ENCODE measurements at regions not wholly inside any gene's neighbourhood (a gene's known extent, or its start where the extent isn't known, plus 50 kb on each side); places are given as distances from the start of the nearest gene placed in this dataset.

DNA sequence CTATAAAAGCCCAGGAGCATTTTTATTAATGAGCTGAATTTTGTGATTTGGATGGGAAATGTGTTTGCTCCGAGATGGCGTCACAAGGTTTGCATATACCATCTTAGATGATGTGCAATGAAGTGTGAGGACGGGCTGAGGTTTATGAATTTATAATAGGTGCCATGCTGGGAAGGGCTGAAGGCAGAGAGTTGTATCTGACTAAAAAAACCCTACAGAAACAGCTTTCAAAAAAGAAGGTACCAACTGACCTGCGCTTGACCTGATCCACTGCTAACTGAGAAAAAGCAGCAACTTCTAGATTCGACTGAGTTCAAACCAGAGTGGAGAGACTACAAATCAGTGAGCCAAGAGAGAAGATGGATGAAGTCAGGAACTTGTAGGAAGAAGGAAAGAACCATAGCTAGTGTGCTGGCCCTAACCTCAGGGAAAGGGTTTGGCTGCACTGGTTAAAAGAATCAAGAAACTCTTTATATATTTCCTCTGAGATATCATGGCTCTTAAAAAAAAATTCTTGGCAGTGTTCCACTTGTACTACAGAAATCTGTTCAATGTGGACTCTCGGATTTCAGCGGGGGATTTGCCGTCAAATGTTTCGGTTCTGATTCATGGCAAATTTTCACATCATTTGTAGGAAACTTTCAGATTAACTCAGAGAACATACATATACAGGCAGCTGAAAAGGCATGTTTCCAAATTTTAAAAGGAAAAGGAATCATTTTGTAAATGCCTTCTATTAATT, 56.5 kb upstream of the HDGFL1 start:
- H3K4me3 ChIP-seq (ENCODE audit: low read length): no peak overlapping the region
- no peak for DNase-seq (ENCODE audit: low read depth)
- TF ChIP-seq, protein P1, sequence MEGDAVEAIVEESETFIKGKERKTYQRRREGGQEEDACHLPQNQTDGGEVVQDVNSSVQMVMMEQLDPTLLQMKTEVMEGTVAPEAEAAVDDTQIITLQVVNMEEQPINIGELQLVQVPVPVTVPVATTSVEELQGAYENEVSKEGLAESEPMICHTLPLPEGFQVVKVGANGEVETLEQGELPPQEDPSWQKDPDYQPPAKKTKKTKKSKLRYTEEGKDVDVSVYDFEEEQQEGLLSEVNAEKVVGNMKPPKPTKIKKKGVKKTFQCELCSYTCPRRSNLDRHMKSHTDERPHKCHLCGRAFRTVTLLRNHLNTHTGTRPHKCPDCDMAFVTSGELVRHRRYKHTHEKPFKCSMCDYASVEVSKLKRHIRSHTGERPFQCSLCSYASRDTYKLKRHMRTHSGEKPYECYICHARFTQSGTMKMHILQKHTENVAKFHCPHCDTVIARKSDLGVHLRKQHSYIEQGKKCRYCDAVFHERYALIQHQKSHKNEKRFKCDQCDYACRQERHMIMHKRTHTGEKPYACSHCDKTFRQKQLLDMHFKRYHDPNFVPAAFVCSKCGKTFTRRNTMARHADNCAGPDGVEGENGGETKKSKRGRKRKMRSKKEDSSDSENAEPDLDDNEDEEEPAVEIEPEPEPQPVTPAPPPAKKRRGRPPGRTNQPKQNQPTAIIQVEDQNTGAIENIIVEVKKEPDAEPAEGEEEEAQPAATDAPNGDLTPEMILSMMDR (conservative IDR thresholded peaks at IDR 0.05; ENCODE audit: low read length): no peak

DNA sequence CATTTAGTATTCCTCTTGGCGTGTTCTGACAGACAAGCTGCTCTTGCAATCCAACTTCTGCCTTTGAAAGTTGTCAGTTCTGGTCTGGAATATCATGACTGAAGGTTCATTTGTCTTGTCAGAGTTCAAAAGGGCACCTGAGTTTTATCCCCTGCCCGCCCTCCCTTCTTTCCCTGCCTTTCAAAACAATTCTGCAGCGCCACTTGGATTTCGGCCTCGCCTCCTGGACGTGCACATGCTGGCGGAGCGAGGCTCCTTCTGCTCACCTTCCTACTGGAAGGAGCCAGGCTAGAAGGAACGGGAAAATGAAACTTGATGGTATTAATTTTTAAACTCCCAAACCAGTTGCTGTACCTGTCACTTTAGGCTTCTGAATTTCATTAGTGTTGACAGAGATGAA, 55.7 kb upstream of the HDGFL1 start:
- DNase-seq (ENCODE audit: low read depth): no peak
- H3K4me3 ChIP-seq (ENCODE audit: low read length): no peak overlapping the region
- TF ChIP-seq, protein P1 (conservative IDR thresholded peaks at IDR 0.05; ENCODE audit: low read length): no peak

- no peak overlapping the region for H3K4me3 ChIP-seq (ENCODE audit: low read length)
- no peak for DNase-seq (ENCODE audit: low read depth)
Measured at GRCh38 chr6:22519237-22519636, 50.1 kb upstream of the HDGFL1 start.

More at GRCh38 chr6:22519237-22519636, 50.1 kb upstream of the HDGFL1 start:
- TF ChIP-seq, protein P1 (conservative IDR thresholded peaks at IDR 0.05; ENCODE audit: low read length): no peak

All from AG10803 (cell line).